ENCODE measurements at regions not wholly inside any gene's neighbourhood (a gene's known extent, or its start where the extent isn't known, plus 50 kb on each side); places are given as distances from the start of the nearest gene placed in this dataset.
"Not testable (repeated sequence)": the region's sequence is repeated elsewhere in the genome, so short reads cannot be mapped to it uniquely, and the experiment has no call there.

DNA sequence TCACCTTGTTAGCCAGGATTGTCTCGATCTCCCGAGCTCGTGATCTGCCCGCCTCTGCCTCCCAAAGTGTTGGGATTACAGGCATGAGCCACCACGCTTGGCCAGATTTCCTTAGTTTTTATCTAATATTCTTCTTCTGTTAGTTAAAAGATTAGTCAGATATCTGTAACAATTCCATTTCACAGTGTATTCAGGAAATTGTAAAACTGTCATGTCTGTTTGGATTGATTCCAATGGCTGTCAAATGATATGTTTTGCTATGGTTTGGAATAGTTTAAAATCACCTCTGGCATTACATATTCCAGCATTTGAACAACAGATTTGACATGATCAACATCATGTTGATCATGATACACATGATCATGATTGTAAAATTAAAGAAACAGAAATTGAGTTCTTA is 193.6 kb upstream of the DAB2 start:
- no peak for DNase-seq (ENCODE audit: low read depth, low spot score)

DNA sequence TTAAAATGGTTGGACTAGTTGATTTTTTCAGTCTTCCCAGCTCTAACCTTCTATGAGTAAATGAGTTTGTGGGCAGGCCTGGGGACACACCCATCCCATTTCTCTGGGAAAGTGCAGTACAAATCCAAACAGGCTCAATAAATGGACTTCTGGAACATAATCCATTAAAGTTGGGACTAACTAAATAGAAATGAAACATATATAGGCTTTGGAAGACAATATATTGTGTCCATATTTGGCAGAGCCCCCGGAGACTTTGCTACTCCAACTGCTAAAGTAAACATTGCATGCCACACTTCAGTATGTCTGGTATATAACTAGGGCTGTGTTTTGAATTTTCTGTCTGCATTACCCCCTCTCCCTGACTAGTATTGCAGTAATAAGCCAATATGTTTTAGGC is 191.4 kb upstream of the DAB2 start:
- no peak for DNase-seq (ENCODE audit: low read depth, low spot score)

DNA sequence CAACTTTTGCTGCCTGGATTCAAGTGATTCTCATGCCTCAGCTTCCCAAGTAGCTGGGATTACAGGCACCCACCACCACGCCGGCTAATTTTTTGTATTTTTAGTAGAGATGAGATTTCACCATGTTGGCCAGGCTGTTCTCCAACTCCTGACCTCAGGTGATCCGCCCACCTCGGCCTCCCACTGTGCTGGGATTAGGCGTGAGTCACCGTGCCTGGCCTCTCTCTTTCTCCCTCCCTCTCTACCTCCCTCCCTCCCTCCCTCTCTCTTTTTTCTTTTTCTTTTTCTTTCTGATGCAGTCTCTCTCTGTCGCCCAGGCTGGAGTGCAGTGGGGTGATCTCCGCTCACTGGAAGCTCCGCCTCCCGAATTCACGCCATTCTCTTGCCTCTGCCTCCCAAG is 186.3 kb upstream of the DAB2 start:
- DNase-seq (ENCODE audit: low read depth, low spot score) = not testable (repeated sequence)

DNA sequence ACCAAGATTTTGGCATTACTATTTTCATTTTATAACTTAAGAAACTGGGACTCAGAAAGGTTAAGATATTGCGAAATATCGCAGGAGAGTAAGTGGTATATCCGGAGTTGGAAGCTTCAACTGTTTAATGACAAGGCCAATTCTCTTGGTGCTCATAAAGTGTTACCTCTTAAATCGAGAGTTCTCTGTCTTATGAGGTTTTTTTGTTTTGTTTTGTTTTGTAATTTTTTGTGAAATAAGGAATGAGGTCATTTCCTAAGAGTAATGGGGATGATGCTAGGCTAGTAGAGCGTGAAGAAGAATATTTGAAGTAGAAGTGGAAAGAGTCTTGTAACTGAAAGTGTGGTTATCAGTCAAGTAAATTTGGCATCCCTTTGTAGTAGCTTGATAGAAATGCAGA is 183.2 kb upstream of the DAB2 start:
- DNase-seq (ENCODE audit: low read depth, low spot score) = no peak

DNA sequence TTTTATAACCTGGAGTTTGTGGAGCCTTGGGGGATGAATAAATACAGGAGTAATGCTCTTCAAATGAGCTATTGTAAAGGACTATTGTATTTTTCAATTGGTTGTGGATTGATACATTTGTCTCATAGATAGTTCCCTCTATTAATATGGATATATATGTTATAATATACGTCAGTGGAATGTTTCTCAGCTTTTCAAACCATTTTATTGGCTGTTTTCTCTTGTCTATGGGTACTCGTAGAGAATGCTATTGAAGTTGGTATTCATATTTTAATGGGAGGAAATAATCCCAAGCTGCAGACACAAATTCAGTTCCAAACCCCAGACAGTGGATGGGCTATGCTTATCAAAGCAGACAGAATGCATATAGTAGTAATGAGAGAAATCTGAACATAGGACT is 181.8 kb upstream of the DAB2 start:
- DNase-seq (ENCODE audit: low read depth, low spot score) = no peak

DNA sequence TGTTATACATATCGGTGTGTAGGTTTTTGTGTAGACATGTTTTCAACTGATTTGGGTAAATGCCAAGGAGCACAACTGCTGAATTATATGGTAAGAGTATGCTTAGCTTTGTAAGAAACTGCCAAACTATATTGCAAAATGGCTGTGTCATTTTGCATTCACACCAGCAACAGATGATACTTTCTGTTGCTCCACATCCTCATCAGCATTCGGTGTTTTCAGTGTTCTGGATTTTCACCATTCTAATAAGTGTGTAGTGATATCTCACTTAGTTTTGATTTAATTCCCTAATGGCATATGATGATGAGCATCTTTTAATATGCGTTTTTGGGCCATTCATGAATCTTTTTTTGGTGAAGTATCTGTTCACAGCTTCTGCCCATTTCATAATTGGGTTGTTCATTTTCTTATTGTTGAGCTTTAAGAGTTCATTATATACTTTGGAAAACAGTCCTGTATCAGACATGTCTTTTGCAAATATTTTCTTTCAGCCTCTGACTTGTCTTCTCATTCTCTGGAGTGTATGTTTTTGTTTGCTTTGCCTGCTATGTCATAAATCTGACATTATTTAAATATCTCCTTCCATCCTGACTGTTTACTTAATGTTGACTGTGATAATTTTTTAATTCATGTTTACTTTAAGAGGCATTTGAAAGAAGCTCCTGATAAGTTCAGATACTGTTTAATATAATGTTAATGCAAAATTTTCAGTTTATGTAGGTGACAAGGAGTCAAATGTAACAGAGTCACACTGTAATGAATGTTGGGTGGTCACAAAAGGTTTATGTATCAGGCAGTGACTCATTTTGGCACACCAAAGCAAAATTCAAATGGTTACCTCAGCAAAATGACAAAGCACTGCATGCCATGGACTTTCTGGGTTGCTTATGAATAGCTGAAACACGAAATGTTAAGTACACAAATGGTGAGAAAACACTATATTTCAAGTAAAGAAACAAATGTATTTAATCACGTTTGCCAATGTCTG is 181.1 kb upstream of the DAB2 start:
- peak; percentile 54 for DNase-seq (ENCODE audit: low read depth, low spot score)

DNA sequence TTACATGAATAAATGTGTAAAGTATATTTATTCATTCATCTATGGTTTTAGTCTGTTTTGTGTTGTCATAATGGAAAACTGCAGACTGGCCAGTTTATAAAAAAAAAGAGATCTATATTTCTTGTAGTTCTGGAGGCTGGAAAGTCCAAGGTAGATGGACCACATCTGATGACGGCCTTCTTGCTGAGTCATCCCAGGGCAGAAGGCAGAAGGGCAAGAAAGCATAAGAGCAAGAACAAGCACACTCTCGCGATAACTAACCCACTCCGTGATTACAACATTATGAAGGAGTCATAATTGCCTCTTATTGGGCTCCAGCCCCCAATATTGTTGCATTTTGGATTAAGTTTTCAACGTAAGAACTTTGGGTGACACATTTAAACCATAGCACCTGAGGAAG is 180.4 kb upstream of the DAB2 start:
- no peak for DNase-seq (ENCODE audit: low read depth, low spot score)

DNA sequence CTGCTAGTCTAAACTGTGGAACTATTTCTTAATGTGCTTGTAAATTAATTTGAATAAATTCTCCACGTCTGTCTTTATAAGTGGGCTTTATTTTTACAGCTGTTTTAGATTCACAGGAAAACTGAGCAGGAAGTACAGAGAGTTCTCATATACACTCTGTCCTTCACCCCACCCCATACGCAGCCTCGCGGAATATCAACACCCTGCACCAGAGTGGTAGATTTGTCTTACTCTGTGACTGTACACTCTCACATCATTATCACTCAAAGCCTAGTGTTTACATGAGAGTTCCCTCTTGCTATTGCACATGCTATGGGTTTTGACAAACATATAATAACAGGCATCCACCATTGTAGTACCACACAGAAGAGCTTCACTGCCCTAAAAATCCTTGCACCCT is 179.7 kb upstream of the DAB2 start:
- DNase-seq (ENCODE audit: low read depth, low spot score) = no peak

DNA sequence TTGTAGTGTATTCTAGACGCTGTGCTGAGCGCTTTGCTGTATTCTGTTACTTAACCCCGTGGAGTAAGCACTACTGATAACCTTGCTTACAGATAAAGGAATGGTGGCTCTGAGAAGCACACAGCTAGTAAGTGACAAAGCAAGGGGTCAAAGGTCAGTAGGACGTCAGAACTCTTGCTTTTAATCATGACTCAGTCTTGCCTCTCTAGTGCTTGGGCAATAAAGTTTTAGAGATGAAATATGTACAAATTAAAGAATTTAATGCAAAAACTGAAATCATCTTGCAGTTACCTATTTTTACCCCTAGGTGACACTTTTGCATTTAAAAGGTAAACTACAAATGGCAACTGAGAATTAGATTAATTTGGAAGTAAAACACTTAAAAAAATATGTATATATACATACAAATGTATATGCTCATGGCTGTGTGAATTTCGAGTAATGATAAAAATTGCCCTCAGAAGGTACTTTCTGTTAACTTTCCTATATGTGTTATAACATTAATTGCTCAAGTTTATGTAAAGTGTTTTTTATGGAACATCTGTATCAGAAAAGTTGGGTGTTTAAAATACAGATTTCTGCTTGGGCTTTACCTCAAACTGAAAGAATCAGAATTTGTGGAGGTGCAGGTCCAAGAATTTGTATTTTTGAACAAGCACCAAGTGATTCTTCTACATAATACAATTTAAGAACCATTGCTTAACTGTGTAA is 175.1 kb upstream of the DAB2 start:
- DNase-seq (ENCODE audit: low read depth, low spot score) = peak; percentile 7

DNA sequence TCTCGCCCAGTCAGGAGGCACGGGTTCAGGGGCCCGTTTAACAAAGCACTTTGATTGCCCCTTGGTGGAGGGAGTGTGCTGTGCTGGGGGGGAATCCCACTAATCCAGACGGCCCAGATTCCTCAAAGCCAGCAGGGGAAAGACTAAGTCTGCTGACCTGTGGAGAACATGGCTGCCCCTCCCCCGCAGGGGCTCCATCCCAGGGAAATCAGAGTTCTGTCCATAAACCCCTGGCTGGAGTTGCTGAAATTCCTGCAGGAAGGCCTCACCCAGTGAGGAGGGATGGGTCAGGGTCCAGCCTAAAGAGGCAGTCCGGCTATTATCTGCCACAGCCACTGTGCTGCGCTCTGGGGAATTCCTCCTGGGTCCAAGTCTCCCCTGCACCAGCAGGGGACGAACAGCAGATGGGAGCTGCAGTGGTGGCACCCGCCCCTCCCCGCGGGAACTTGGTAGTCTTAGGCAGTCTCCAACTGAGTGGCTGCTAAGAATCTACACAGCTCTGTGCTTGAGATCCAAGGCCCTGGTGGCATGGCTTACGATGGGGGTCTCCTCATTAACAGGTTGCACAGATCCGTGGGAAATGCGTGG is 174.0 kb upstream of the DAB2 start:
- no peak for DNase-seq (ENCODE audit: low read depth, low spot score)

DNA sequence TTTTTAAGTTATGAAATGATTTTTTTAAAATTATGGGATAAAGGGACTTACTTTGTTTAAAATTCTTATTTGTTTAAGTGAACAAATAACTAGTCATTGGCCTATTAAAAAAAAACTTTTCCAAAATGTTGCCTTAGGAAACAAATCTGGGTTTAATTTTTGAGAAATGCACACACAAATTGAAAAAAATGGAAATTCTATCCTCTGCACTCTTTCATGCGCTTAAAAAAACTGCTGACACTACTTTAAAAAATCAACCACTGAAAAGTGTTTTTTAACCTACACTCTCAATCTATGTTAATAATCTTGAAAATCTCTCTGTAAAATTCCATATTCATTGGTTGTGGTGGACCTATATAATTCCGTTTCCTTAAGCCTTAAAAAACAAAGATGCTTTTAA is 163.4 kb upstream of the DAB2 start:
- DNase-seq (ENCODE audit: low read depth, low spot score) = no peak

DNA sequence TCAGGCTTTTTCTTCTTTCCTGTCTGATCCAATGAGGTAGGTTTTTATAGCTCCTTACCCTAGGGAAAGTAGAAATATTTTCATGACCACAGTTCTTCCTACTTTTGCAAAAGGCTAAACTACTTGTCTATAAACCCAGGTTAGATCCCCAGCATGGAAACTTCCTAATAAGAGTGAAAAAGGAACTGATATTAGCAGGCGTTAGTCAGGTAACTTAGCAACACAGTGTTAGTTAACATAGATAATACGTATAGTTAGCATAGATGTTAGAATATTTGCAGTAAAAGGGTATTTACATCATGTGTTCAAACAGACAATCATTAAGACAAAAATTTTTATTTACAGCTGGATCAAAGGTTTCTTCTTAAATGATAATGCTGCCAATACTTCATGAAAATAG is 162.9 kb upstream of the DAB2 start:
- DNase-seq (ENCODE audit: low read depth, low spot score) = no peak

DNA sequence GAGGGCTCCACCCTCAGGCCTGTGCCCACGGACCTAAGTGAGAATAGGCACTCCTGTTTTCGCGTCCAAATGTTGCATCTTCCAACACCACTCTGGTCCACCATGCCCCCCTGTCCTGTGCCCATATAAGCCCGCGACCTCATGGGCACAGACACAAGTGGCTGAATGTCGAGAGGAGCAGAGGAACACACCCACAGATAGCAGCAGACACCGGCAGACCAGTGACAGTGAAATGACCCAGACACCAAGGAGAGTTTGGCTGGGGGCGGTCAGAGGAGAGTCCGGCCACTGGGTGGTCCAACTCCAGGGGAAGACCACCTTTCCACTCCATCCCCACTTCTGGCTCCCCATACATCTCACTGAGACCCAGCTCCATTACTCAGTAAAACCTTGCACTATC is 161.4 kb upstream of the DAB2 start:
- no peak for DNase-seq (ENCODE audit: low read depth, low spot score)

DNA sequence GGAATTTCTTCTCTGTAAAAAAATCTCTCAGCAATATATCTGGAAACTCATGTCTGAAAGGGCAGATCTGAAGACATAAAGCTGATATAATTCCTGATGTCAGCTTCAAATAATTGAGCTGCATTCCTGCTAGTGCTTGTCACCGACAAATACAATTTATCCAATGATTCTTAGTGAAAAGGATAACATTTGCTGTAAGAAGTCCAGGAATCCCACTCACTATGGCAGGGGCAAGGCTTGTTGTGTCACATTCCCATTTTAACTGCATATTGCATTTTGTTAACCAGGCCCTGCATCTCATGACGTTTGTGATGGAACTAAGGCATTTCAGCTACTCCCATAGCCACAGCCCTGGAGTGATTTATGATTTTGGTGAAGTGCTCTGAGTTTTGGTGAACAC is 160.1 kb upstream of the DAB2 start:
- peak; percentile 24 for DNase-seq (ENCODE audit: low read depth, low spot score)

DNA sequence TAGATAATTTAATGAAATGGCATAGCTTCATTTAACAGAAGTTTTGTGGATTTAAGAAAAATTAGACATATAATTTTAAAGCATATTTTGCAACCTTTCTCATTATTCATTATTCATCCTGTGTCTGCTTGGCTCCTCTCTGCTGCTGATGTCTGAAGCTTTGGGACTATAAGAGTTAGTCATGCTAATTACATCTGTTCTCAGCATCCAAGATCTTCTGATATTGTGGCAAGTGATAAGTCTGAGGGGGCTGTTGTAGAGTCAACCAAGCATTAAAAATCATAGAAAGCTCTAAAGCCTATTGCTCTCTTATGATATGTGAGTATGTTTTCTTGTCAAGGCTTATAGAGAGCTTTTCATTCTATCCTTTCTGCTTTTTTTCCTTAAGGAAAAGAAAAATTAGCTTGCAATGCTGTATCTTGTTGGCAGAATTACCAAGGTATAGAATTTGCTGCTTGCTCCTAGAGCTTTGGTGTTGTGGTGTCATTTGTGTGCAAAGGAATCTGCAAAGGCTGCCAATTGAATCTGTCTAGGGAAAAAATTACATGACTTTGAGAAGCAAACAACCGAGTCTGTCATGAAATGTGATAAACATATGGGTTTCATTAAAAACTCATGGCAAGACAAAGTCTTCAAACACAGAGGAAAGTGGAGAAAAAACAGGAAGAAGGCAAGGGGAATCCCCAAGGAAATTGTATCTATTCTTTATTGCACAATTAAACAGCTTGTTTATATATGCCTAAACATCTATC is 156.1 kb upstream of the DAB2 start:
- peak; percentile 18 for DNase-seq (ENCODE audit: low read depth, low spot score)

DNA sequence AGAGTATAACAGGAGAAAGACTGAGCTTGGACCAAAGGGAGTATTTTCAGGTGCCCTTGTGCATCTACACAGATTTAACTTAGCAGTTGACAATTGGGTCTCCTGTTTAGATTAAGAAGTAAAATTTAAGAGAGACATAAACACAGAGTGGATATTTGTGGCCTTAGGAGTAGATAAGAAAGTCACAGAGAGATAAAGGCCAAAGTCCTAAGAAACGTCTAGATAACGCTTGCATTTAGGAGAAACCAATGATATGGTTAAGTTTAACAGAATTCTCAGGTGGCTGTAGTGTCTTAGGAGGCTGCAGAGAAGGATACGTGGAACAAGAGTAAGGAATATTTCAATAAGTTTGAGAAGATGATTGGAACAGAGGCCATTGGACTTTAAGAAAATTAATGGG is 155.0 kb upstream of the DAB2 start:
- DNase-seq (ENCODE audit: low read depth, low spot score) = no peak

DNA sequence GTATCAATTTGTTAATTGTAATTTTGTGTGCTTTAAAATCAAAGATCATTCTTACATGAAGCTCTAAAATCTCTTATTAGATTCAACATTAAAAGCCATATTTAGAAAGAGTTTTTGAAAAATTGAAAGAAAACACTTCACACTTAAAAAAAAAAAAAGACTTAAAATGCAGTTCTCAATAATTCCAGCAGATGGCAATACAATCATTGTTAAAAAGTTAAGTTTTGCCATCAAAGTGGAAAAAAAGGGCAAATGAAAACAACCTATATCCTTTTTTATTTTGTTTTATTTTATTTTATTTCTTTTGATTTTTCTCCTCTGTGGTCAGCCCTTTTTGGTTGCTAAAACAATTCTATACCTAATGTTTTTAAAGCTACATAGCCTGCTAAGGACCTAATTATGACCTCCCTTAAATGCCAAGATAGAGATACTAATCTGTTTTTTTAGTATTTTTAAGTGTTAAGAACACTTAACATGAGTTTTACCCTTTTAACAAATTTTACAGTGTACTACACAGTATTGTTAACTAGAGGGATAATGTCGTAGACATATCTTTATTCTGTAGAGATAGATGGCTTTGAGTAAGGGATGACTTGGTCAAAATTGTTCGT is 154.2 kb upstream of the DAB2 start:
- DNase-seq (ENCODE audit: low read depth, low spot score) = peak; percentile 39

DNA sequence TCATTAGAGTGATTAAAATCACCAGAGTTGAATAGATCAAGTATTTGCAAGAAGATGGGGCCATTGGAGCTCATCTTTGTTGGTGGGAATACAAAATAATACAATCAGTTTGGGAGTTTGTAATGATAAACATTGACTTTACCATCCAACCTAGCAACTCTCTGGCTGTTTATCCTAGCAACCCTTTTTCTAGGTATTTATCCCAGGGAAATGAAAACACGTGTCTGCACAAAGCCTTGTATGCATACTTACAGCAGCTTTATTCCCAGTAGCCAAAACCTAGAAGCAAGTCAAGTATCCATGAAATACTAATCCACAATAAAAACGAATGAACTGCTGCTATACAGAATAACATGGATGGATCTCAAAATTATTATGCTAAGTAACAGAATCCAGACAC is 152.7 kb upstream of the DAB2 start:
- DNase-seq (ENCODE audit: low read depth, low spot score) = no peak

DNA sequence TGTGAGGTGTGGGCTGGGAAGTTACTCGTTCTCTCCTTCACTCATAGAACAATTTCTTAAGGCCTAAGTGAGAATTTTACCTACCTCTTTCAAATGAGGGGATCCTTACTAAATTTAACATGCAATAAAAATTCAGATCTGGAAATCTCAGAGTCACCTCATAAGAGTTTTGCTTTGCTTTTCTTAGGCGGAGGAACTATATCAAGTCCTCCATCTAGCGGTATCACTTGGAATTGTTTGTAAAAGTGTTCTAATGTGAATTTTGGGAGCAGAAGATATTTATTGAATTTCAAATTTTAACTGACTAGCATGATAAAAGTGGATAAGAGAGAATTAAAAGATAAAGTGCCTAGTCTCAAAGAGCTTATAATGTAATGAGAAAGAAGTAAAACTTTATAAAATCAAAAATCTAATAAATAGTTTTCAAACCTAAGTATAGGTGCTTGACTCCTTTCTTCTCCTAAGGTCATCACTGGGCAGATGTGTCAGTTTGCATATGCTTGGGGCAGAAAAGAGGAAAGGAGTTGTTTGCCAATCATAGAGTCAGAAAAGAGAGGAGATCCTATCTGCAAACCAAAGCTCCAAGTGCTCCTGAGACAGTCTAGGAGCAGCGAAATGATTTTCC is 145.7 kb upstream of the DAB2 start:
- peak; percentile 57 for DNase-seq (ENCODE audit: low read depth, low spot score)

DNA sequence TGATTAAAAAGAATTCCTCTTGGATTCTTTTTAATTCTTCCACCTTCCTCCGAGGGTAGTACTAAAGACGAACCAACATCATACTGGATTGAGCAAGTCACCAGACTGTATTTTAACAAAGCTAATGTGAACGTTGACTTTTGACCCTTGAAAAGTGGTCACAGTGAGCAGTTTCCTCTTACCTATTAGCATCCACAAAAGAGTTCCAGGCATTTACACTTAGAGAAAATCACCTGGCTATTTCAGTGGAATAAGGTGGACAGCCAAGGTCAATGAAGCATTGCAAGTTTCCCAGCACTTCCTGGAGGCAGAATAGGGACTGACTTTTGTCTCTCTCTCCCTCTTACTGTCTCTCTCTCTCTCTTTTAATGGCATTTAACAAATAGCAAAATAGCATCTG is 145.1 kb upstream of the DAB2 start:
- DNase-seq (ENCODE audit: low read depth, low spot score) = no peak

DNA sequence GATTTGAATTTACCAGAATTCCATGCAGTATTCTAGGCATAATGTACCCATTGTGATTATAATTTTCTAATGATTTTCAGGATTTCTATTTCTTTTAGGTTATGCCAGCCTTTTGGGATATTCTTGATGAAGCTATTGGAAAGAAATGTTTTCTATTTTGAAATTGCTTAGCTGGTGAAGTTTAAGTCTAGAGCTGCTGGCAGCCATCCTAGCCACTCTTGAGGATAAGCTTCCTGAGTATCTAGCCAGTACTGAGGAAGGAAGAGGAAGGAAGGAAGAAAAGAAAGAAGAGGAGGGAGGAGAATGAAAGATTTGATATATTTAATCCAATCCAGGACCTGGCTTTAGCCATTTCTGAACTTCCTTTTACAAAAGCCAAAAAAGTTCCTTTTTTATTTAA is 142.1 kb upstream of the DAB2 start:
- no peak for DNase-seq (ENCODE audit: low read depth, low spot score)
